ENCODE measurements at regions not wholly inside any gene's neighbourhood (a gene's known extent, or its start where the extent isn't known, plus 50 kb on each side); places are given as distances from the start of the nearest gene placed in this dataset.

DNA sequence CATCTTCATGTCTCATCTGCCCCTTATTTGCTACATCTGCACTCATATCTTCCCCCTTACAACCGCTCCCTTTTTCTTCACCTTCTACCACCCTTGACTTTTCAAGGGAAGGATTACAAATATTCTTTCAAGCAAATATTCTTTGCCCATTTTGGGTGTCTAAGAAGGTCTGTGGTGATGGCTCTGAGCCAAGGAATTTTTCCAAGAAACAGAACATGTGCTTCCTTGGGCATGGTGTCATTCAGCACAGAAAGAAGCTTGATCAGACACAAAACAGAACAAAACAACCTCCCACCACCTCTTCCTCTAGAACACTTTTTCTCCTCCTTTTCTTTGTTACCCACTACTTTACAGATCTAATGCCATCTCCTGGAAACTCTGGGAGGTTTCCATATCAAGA, 313.7 kb downstream of the SATB2 start:
- in situ Hi-C loops (cut with MboI; ENCODE audit: low pct_unique_long_range_greater_than_20kb, low sequenced_read_pairs) = no loop called here
- DNase-seq = no peak

DNA sequence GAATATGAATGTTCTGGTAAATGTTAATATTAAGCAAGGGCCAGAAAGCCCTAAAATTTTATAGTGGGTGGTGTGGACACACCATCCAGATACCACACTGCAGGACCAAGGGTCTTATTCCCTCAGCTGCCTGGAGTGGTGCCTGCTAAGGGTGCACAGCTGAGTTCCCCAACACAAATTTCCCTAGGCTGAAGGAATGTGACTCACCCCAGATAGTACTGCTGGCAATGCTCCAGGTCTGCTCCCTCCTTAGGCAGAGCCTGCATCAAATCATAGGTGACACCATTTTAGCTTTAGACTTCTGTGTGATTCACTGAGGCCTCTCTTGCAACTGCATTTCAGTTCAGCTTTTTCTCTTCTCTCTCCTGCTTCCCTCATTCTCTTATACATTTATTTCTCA, 321.1 kb downstream of the SATB2 start:
- no peak for DNase-seq
- in situ Hi-C loops (cut with MboI; ENCODE audit: low pct_unique_long_range_greater_than_20kb, low sequenced_read_pairs) = no loop called here

DNA sequence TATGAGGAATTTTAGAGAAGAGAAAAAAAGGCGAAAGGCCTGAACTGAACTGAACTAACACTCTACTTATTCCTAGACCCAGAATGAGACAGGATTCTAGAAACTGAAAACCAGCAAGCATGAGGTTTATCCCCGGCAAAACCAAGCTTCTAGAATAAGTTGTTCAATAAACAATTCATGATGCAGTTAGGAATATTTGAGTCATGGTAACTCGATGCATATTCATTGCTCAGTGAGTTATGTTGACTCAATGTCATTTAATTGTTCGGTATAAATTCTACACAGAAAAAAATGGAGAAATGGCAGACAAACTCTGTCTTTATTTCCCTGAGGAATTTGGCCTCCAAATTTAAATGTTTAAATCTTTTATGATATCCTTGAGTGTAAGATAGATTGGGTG, 321.5 kb downstream of the SATB2 start:
- no peak for DNase-seq
- in situ Hi-C loops (cut with MboI; ENCODE audit: low pct_unique_long_range_greater_than_20kb, low sequenced_read_pairs) = no loop called here

DNA sequence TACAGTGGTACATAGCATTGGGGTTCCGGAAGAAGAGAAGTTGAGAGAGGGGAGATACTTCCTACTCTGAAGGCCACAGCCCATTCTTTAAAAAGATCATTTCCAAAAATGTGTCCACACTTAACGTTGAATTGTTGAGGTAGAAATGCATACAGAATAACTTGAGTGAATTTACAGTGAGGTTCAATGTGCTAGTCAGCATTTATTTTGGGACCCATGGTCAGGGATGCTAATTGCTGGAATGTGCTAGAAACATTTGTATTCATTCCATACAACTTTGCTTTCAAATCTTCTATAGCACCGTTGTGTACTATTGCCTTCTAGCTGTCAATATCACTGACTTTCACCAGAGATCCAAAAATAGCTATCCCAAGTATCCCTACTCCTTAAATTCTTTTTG, 325.9 kb downstream of the SATB2 start:
- DNase-seq = no peak
- in situ Hi-C loops (cut with MboI; ENCODE audit: low pct_unique_long_range_greater_than_20kb, low sequenced_read_pairs) = no loop called here

DNA sequence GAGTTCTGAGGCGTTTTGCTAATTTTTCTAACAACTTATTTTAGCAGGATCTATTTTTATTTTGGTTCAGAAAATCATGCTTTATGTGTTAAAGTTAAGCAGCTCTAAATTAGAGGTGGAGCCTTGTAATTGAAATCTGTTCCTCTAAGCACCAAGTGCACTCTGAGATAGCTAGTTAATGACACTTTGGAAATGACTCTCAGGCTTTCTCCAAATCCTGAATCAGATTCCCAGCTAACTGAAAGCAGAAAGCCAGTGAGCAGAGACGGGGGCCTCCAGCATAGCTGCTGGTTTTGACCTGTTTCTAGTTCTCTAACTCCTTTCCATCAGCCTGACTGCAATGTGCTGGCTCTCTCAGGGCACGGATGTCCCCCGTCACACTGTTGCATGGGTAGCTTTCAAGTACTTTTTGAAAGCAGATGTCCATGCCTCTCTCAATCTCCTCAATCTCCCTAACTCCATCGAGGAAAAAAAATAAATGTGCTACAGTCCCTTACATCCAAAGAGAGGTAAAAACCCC, 326.5 kb downstream of the SATB2 start:
- no peak for DNase-seq
- in situ Hi-C loops (cut with MboI; ENCODE audit: low pct_unique_long_range_greater_than_20kb, low sequenced_read_pairs) = no loop called here

DNA sequence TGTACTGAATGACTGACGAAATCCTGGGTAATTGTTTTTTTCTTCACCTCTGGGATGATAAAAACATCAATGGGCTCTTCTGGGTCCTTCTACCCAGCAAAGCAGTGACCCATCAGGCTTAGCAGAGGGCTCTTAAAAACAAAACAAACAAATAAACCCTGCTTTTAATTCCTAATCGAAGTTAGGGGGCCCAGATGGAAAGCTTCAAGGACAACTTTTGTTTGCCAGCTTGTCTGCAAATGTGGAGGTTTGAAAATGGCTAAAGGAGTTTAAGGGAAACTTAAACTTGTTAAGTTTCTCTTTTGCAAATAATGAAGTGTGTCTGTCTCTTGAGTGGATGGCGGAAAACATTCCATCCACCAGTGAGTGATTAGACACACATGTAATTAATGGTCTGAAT, 327.2 kb downstream of the SATB2 start:
- in situ Hi-C loops (cut with MboI; ENCODE audit: low pct_unique_long_range_greater_than_20kb, low sequenced_read_pairs) = no loop called here
- no peak for DNase-seq

DNA sequence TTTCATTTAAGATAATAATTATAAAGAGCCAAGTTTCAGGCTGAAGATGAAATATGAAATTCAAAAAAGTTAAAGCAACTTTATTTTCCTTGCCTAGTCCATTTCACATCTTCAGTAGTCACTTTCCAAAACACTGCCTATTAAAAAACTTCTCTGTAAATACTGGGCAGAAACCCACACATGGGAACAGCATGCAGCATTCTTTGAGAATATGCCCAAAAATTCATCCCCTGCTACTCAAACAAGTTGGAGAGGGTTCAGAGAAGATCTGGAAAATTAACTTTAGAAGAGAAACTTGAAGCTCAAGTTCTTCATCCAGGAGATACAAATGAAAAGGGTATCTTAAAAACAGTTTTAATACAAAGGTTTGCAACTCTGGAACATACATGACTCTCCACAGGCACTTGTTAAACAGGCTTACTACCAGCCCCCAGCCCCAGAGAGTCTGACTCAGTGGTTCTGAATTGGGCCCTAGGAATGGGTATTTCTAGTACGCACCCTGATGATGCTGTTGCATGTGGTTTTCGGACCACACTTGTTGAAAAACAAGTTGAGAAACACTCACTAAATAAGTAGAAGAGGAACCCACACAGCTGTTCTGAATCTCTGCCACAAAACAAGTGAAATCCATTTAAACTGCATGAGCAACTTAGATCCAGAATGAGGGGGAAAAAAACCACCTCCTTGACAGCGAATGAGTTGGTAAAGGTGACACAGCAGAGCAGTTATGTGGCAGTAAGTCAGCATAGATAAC, 329.1 kb downstream of the SATB2 start:
- no peak for DNase-seq
- in situ Hi-C loops (cut with MboI; ENCODE audit: low pct_unique_long_range_greater_than_20kb, low sequenced_read_pairs) = no loop called here

DNA sequence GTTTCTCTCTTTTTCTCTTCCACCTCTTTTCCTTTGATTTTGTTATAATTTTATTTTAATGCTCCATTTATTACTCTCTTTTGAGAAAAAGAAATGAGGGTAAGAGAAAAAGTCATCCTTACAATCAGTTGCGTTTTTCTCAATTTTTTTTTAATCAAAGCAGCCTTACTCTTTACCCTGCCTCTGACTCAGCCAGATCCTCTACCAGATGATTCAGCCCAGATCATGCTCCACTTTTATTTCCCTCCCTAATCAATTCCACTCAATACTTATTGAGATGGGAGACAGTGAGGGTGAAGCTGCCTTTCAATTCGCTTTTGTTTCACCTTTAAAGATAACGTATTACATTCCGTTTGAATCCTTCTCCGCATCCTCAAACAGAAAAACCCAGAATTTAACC, 337.9 kb downstream of the SATB2 start:
- no peak for DNase-seq
- in situ Hi-C loops (cut with MboI; ENCODE audit: low pct_unique_long_range_greater_than_20kb, low sequenced_read_pairs) = no loop called here

DNA sequence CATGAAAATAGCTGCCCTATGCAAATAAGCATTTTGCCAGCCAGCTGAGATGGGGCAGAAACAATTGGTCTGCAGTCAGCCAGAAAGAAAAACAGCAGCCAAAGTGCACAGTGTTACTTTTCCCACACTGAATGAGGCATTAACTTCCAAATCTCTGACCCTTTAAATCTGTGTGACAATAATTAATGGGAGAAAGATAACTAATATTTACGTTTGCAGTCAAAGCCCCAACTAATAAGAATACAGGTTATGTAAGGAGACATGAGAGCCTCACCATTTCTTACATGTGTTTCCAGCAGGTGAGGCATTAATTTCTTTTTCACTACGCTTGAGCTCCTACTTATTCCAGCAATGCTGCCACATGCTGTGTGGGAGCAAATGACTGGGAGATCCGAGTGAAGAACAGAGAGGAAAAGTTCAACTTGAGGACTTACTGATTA, 339.0 kb downstream of the SATB2 start:
- in situ Hi-C loops (cut with MboI; ENCODE audit: low pct_unique_long_range_greater_than_20kb, low sequenced_read_pairs) = no loop called here
- DNase-seq = no peak

DNA sequence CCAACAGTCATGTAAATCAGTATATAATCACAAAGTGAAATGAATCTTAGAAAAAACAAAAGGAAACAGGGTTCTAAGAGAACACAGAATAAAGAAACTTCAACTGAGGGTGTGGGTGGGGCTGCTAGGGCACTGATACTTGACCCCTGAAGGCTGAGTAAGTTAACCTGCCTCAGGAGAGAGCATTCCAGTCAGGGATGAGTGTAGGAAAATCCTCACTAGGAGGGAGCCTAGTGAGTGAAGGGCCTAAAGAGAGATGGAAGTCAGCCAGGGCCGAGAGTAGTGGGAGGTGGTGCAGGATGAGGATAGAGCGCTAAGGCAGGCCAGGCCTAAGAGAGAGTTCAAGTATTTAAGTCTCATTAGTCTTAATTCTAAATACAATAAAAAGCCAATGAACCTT, 342.6 kb downstream of the SATB2 start:
- no peak for DNase-seq
- in situ Hi-C loops (cut with MboI; ENCODE audit: low pct_unique_long_range_greater_than_20kb, low sequenced_read_pairs) = no loop called here

DNA sequence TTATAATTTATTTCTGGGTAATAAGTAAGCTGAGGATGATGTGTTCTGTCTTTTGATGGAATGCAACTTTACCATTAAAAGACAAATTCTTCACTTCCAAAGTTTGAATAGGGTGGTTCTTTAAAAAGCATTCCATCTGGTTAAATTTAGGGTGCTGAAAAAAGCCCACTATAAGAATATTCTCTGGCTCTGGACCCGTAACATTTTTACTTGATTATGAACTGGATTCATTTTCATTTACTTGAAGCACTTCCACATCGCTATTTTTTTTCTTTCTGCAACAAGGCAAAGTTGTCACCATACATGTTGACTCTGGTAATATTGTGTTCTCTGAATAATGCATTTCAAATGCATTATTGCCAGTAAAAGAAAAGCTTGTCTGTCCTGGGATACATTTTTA, 344.6 kb downstream of the SATB2 start:
- in situ Hi-C loops (cut with MboI; ENCODE audit: low pct_unique_long_range_greater_than_20kb, low sequenced_read_pairs) = no loop called here
- DNase-seq = no peak

DNA sequence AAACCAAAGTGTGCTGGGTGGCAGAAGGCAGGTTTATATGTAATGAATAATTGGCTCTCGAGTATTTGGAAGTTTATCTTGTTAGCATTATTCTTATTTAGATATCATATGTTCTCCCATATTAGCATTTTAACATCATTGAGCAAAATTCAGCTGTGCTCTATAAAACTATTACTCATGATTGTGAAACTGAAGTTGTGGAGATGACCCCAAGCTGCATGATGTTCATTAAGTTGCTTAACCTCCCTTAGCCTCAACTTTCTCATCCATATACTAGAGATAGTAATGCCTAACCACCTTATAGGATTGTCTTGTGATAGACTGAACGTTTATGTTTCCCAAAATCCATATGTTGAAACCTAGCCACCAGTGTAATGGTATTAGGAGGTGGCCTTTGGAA, 346.3 kb downstream of the SATB2 start:
- in situ Hi-C loops (cut with MboI; ENCODE audit: low pct_unique_long_range_greater_than_20kb, low sequenced_read_pairs) = no loop called here

DNA sequence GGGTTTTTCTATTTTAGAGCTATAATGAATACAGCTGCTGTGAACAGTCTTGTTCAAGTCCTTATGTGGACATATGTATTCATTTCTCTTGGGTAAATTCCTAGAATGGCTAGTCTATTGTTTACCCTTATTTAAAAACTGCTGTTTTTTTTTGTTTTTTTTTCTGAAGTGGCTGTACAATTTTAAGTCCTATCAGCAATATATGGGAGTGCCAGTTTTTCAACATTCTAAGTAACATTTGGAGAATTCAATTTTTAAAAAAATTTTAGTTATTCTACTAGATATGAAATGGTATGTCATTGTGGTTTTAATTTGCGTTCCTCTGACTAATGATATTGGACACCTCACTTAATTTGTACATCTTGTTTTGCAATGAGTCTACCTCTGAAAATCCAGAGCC, 349.7 kb downstream of the SATB2 start:
- in situ Hi-C loops (cut with MboI; ENCODE audit: low pct_unique_long_range_greater_than_20kb, low sequenced_read_pairs) = no loop called here
- no peak for DNase-seq

More for the DNA sequence above, 346.3 kb downstream of the SATB2 start:
- DNase-seq = no peak

DNA sequence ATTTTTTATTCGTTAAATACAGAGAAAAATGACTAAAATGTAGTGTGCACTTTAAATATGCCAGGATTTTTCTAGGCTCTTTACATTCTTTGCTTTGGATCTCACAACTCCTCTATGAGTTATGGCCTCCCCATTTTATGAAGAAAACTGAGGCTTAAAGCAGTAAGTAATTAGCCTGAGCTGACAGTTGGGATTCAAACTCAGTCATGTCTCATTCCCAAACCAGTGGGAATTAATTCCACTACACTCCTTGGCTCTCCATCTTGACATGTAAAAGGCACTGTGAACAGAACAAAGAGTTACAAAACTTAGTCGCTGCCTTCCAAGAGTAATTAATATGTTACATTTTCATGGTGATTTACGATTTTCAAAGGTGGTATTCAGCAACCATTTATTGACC, 351.9 kb downstream of the SATB2 start:
- in situ Hi-C loops (cut with MboI; ENCODE audit: low pct_unique_long_range_greater_than_20kb, low sequenced_read_pairs) = no loop called here
- DNase-seq = no peak

DNA sequence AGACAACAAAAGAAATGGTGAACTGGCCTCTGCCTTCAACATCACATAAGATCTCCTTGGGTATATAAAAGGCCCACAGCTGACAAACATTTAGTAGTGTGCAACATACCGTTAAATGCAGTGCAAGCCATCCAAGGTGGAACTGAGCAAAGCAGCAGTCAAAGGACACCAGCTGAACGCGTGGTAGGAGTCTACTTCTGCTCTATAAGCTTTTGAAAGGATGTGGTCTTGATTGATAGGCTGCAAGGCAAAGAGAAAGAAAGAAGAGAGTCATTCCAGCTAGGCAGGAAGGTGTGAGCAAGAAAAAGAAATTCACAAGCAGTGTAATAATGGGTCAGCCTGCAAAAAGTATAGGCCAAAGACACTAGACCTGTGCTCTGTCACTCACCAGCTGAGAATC, 356.3 kb downstream of the SATB2 start:
- no peak for DNase-seq
- in situ Hi-C loops (cut with MboI; ENCODE audit: low pct_unique_long_range_greater_than_20kb, low sequenced_read_pairs) = no loop called here

DNA sequence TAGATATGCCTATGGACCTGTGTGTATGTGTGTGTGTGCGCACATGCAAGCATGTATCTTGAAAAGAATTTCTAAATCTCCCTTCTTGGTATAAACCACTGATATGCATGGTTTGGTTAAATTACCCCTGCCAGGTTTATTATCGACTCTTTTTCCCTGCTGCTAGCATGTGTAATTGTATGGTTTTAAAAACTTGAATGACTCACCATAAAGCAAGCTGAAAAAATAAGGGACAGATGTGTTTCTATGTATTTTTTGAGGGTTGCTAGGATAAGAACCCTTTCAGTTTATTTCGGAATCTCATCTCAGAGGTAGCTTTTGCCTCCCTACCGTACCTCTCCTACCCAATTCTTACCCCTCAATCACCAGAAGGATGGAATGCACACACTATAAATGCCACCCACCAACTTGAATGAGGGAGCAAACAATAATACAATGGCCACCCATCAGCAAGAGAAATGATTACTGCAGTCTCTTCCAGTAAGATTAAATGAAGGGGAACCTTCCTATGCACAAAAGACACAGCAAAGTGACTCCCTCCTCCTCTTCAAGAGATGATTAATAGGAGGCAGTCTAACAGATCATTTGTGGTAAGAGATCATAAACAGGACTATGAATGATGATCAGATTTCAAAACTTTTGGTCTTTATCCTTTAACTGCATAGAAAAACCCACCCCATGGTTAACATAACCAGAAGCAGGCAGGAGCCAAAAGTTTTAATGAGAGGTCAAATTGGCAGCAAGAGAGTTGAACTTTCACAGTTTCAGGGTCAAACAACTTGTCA, 357.2 kb downstream of the SATB2 start:
- DNase-seq = no peak
- in situ Hi-C loops (cut with MboI; ENCODE audit: low pct_unique_long_range_greater_than_20kb, low sequenced_read_pairs) = no loop called here

DNA sequence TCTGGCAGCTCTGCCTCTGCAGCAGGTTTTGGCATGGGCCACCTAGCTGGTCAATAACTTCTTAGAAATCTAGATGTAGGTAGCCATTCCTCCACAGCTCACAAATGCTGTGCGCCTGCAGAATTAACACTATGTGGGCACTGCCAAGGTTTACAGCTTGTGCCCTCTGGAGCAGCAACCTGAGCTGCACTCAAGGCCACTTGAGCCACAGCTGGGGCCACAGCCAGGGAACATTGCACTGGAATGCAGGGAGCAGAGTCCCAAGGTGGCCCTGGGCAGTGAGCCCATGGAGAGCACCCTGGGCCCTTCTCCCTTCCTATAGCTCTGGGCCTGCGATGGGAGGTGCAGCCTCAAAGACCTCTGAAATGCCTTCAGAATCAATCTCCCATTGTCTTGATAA, 365.3 kb downstream of the SATB2 start:
- in situ Hi-C loops (cut with MboI; ENCODE audit: low pct_unique_long_range_greater_than_20kb, low sequenced_read_pairs) = no loop called here

DNA sequence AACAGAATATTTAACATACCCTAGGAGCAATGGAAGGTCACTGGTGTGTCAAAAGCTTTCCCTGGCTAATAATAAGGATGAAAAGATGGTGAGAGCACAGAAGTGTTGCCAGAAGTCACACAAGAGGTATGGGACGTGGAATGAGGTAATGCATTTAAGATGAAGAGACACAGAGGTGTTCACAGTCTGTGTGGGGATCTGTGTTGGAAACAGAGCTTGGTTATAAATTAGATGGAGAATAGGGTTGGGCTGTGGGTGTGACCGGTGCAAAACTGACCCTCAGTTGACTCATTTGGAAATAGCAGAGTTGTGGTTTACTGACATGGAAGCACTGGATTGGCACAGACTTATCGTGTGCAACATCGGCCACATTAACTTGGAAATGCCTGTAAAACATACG, 372.5 kb downstream of the SATB2 start:
- no peak for DNase-seq
- in situ Hi-C loops (cut with MboI; ENCODE audit: low pct_unique_long_range_greater_than_20kb, low sequenced_read_pairs) = no loop called here

More for the DNA sequence above, 365.3 kb downstream of the SATB2 start:
- no peak for DNase-seq

DNA sequence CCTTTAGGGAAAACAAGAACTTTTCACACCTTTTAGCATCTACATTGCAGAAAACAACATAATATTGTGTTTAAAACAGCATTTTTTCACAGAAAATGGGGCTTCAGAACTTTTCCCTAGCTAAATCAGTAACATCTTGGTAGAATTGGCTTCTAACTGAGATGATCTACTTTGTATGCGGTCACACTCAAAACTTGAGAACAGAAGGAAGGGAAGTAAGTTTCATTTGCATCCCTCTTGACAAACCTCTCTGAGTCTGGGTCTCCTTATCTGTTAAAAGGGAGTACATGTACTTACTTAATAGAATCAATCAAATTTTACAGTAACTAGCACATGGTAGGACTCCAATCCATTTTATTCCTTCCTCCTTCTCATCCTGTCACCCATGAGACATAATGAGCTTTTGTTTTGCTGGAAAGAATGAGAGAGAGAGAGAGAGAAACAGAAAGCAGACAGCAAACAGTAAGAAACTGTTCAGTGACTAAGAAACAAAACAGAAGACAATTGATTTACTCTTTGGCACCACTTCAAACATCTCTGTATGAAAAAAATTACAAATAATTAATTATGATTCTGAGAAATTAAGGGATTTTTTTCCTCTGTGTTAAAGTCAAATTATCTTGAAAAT, 387.3 kb downstream of the SATB2 start:
- no peak for DNase-seq
- in situ Hi-C loops (cut with MboI; ENCODE audit: low pct_unique_long_range_greater_than_20kb, low sequenced_read_pairs) = no loop called here

DNA sequence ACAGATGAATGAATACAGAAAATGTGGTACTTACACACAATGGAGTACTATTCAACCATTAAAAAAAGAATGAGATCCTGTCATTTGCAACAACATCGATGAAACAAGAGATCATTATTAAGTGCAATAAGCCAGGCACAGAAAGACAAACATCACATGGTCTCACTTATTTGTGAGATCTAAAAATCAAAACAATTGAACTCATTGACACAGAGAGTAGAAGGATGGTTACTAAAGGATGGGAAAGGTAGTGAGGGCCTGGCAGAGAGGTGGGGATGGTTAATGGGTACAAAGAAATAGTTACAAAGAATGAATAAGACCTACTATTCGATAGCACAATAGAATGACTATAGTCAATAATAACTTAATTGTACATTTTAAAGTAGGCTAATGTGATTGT, 393.5 kb downstream of the SATB2 start:
- in situ Hi-C loops (cut with MboI; ENCODE audit: low pct_unique_long_range_greater_than_20kb, low sequenced_read_pairs) = no loop called here

More for the DNA sequence above, 393.5 kb downstream of the SATB2 start:
- no peak for DNase-seq
